ENCODE measurements at regions not wholly inside any gene's neighbourhood (a gene's known extent, or its start where the extent isn't known, plus 50 kb on each side); places are given as distances from the start of the nearest gene placed in this dataset.

DNA sequence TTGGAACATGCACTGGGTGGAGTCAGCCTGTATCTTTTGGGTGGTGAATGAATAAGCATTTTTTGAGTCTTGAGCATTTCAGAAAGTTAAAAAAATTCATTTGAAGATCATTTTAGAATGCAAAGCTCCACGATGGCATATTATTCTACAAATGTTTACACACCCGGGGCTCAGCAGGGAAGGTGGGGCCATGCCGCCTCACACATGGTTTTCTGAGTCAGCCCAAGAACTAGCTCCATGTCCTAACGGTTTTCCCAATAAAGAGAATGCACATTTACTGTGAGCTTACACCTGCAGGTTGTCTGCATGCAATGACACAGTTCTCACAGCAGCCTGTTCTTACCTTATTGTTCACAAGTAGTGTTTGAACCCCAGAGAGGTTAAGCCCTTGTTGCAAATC, 670.3 kb downstream of the GALR1 start:
- TF ChIP-seq, protein P1, sequence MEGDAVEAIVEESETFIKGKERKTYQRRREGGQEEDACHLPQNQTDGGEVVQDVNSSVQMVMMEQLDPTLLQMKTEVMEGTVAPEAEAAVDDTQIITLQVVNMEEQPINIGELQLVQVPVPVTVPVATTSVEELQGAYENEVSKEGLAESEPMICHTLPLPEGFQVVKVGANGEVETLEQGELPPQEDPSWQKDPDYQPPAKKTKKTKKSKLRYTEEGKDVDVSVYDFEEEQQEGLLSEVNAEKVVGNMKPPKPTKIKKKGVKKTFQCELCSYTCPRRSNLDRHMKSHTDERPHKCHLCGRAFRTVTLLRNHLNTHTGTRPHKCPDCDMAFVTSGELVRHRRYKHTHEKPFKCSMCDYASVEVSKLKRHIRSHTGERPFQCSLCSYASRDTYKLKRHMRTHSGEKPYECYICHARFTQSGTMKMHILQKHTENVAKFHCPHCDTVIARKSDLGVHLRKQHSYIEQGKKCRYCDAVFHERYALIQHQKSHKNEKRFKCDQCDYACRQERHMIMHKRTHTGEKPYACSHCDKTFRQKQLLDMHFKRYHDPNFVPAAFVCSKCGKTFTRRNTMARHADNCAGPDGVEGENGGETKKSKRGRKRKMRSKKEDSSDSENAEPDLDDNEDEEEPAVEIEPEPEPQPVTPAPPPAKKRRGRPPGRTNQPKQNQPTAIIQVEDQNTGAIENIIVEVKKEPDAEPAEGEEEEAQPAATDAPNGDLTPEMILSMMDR (IDR thresholded peaks at IDR 0.05), result no peak
- TF ChIP-seq POLR2A (IDR thresholded peaks at IDR 0.05), result no peak
